ENCODE measurements at regions not wholly inside any gene's neighbourhood (a gene's known extent, or its start where the extent isn't known, plus 50 kb on each side); places are given as distances from the start of the nearest gene placed in this dataset.

GRCh38 chr14:37843954-37844607, 248.7 kb downstream of the TTC6 start:
- TF ChIP-seq, protein P1, sequence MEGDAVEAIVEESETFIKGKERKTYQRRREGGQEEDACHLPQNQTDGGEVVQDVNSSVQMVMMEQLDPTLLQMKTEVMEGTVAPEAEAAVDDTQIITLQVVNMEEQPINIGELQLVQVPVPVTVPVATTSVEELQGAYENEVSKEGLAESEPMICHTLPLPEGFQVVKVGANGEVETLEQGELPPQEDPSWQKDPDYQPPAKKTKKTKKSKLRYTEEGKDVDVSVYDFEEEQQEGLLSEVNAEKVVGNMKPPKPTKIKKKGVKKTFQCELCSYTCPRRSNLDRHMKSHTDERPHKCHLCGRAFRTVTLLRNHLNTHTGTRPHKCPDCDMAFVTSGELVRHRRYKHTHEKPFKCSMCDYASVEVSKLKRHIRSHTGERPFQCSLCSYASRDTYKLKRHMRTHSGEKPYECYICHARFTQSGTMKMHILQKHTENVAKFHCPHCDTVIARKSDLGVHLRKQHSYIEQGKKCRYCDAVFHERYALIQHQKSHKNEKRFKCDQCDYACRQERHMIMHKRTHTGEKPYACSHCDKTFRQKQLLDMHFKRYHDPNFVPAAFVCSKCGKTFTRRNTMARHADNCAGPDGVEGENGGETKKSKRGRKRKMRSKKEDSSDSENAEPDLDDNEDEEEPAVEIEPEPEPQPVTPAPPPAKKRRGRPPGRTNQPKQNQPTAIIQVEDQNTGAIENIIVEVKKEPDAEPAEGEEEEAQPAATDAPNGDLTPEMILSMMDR (IDR thresholded peaks at IDR 0.05; ENCODE audit: insufficient read depth, low read depth, low read length): no peak
- no peak for TF ChIP-seq EZH2 (IDR thresholded peaks at IDR 0.05; ENCODE audit: insufficient read depth, low read length)
- peaks cover 3% of the 10 kb centered on the region for H3K9me3 Mint-ChIP-seq (ENCODE audit: unreplicated experiment)
- no peaks in the 10 kb centered on the region for H3K27me3 ChIP-seq (ENCODE audit: insufficient read depth, low read length)
- no peak overlapping the region for H3K9ac ChIP-seq (ENCODE audit: low read length)
- H3K27me3 Mint-ChIP-seq (ENCODE audit: low read depth, unreplicated experiment): no peaks in the 10 kb centered on the region
- no peak overlapping the region for H3K4me3 Mint-ChIP-seq (ENCODE audit: unreplicated experiment)
- H3K4me3 ChIP-seq (ENCODE audit: insufficient read depth, low read depth, low read length): no peak overlapping the region
- H4K20me1 ChIP-seq (ENCODE audit: insufficient read depth, low read length): no peaks in the 10 kb centered on the region
- no peak overlapping the region for H3K27ac Mint-ChIP-seq (ENCODE audit: unreplicated experiment)
- H3K4me1 Mint-ChIP-seq (ENCODE audit: low read depth, unreplicated experiment): no peaks in the 10 kb centered on the region
- no peaks in the 10 kb centered on the region for H3K36me3 Mint-ChIP-seq (ENCODE audit: low read depth, unreplicated experiment)
- no peak for DNase-seq (ENCODE audit: low read depth)
- FAIRE-seq: no peak
- no peaks in the 10 kb centered on the region for H3K4me1 ChIP-seq (ENCODE audit: insufficient read depth, low read length)
- H3K36me3 ChIP-seq (ENCODE audit: insufficient read depth, low read length): no peaks in the 10 kb centered on the region
- no peak overlapping the region for H3K4me2 ChIP-seq (ENCODE audit: low read length)
- no peak overlapping the region for H2AFZ ChIP-seq (ENCODE audit: low read depth, low read length)
- H3K79me2 ChIP-seq (ENCODE audit: insufficient read depth, low read length): no peaks in the 10 kb centered on the region
- H3K9me3 ChIP-seq (ENCODE audit: insufficient read depth, low read depth, low read length): no peaks in the 10 kb centered on the region
- H3K27ac ChIP-seq (ENCODE audit: low read depth, low read length): no peak overlapping the region

DNA sequence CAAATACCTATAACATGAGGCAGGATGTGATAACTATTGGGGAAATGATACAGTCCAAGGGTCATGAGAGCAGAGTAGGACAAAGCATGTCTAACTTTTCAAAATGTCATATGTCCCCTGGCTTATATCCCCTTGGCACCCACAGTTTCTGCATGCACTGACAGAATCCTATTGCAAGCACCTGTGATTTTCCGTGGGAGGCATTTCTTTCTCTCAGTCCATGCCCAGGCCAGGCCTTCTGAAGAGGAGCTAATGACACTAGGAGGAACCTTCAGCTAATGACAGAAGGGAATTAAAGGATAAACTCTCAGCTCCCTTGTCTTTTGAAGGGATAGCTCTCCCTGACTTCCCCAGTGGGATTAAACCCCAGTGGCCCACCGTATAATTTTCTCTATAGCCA, 249.2 kb downstream of the TTC6 start:
- Histone ChIP-seq H3K4me2 (ENCODE audit: low read length) (no peak overlapping the region), H3K79me2 (ENCODE audit: insufficient read depth, low read length) (no peaks in the 10 kb centered on the region), H3K36me3 (ENCODE audit: insufficient read depth, low read length) (no peaks in the 10 kb centered on the region), H2AFZ (ENCODE audit: low read depth, low read length) (no peak overlapping the region), H3K27me3 (ENCODE audit: insufficient read depth, low read length) (no peaks in the 10 kb centered on the region), H3K4me1 (ENCODE audit: insufficient read depth, low read length) (no peaks in the 10 kb centered on the region), H3K9me3 (ENCODE audit: insufficient read depth, low read depth, low read length) (no peaks in the 10 kb centered on the region), H3K4me3 (ENCODE audit: insufficient read depth, low read depth, low read length) (no peak overlapping the region), H3K27ac (ENCODE audit: low read depth, low read length) (no peak overlapping the region), H4K20me1 (ENCODE audit: insufficient read depth, low read length) (no peaks in the 10 kb centered on the region), H3K9ac (ENCODE audit: low read length) (no peak overlapping the region)
- H3K4me3 Mint-ChIP-seq (ENCODE audit: unreplicated experiment): no peak overlapping the region
- no peaks in the 10 kb centered on the region for H3K4me1 Mint-ChIP-seq (ENCODE audit: low read depth, unreplicated experiment)
- H3K27me3 Mint-ChIP-seq (ENCODE audit: low read depth, unreplicated experiment): no peaks in the 10 kb centered on the region
- H3K27ac Mint-ChIP-seq (ENCODE audit: unreplicated experiment): no peak overlapping the region
- H3K36me3 Mint-ChIP-seq (ENCODE audit: low read depth, unreplicated experiment): no peaks in the 10 kb centered on the region
- peaks cover under 1% of the 10 kb centered on the region for H3K9me3 Mint-ChIP-seq (ENCODE audit: unreplicated experiment)
- TF ChIP-seq, protein P1 (IDR thresholded peaks at IDR 0.05; ENCODE audit: insufficient read depth, low read depth, low read length): no peak
- no peak for TF ChIP-seq EZH2 (IDR thresholded peaks at IDR 0.05; ENCODE audit: insufficient read depth, low read length)
- FAIRE-seq (no peak), DNase-seq (ENCODE audit: low read depth) (no peak)

DNA sequence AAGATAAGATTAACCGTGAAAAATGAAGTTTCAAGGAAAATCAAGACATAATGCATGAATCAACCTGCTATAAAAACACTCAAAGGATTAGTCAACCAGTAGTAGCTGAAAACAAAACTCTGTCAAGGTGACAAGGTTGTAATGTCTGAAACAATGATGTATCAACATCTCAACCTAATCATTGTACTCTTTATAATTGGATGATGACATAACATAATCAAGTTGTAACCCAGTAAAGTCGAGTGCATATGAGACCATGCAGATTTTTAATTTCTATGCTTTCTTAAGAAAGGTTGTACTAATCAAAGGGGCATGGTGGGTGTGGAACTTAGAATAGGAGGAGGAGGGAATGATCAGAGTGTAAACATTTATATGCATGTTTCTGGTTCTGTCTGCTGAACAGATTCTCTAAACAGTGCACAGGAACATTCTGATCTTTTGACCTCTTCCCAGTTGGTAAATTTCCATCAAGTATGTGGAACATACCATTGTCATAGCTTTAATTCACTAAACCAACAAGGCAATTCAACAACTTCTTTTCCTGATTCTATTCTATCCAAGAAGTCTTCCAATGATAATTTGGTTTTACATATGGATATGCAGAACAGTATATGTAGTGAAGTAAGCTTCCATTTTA, 253.7 kb downstream of the TTC6 start:
- Mint-ChIP-seq H3K4me1 (ENCODE audit: low read depth, unreplicated experiment) (no peaks in the 10 kb centered on the region), H3K36me3 (ENCODE audit: low read depth, unreplicated experiment) (no peaks in the 10 kb centered on the region), H3K27ac (ENCODE audit: unreplicated experiment) (no peak overlapping the region), H3K27me3 (ENCODE audit: low read depth, unreplicated experiment) (no peaks in the 10 kb centered on the region), H3K4me3 (ENCODE audit: unreplicated experiment) (no peak overlapping the region), H3K9me3 (ENCODE audit: unreplicated experiment) (no peaks in the 10 kb centered on the region)
- no peaks in the 10 kb centered on the region for H3K79me2 ChIP-seq (ENCODE audit: insufficient read depth, low read length)
- H3K27me3 ChIP-seq (ENCODE audit: insufficient read depth, low read length): no peaks in the 10 kb centered on the region
- H3K27ac ChIP-seq (ENCODE audit: low read depth, low read length): no peak overlapping the region
- TF ChIP-seq EZH2 (IDR thresholded peaks at IDR 0.05; ENCODE audit: insufficient read depth, low read length): no peak
- TF ChIP-seq, protein P1 (IDR thresholded peaks at IDR 0.05; ENCODE audit: insufficient read depth, low read depth, low read length): no peak
- no peak overlapping the region for H3K4me3 ChIP-seq (ENCODE audit: insufficient read depth, low read depth, low read length)
- no peak overlapping the region for H2AFZ ChIP-seq (ENCODE audit: low read depth, low read length)
- H3K36me3 ChIP-seq (ENCODE audit: insufficient read depth, low read length): no peaks in the 10 kb centered on the region
- H3K4me1 ChIP-seq (ENCODE audit: insufficient read depth, low read length): no peaks in the 10 kb centered on the region
- FAIRE-seq (no peak), DNase-seq (ENCODE audit: low read depth) (no peak)
- H3K9me3 ChIP-seq (ENCODE audit: insufficient read depth, low read depth, low read length): no peaks in the 10 kb centered on the region
- no peak overlapping the region for H3K4me2 ChIP-seq (ENCODE audit: low read length)
- H3K9ac ChIP-seq (ENCODE audit: low read length): no peak overlapping the region
- H4K20me1 ChIP-seq (ENCODE audit: insufficient read depth, low read length): no peaks in the 10 kb centered on the region

Data from astrocyte (in vitro differentiated cells and primary cell).